GM18907 (cell line): ENCODE measurements at regions not wholly inside any gene's neighbourhood (a gene's known extent, or its start where the extent isn't known, plus 50 kb on each side); places are given as distances from the start of the nearest gene placed in this dataset.

Experiments
- ATAC-seq: cut with Tn5 transposase; IDR thresholded peaks from one replicate; pipeline ENCODE4 v1.9.1; 2021; ENCODE audit warnings: mild to moderate bottlenecking, moderate library complexity; ENCODE audit not compliant: unreplicated experiment

DNA sequence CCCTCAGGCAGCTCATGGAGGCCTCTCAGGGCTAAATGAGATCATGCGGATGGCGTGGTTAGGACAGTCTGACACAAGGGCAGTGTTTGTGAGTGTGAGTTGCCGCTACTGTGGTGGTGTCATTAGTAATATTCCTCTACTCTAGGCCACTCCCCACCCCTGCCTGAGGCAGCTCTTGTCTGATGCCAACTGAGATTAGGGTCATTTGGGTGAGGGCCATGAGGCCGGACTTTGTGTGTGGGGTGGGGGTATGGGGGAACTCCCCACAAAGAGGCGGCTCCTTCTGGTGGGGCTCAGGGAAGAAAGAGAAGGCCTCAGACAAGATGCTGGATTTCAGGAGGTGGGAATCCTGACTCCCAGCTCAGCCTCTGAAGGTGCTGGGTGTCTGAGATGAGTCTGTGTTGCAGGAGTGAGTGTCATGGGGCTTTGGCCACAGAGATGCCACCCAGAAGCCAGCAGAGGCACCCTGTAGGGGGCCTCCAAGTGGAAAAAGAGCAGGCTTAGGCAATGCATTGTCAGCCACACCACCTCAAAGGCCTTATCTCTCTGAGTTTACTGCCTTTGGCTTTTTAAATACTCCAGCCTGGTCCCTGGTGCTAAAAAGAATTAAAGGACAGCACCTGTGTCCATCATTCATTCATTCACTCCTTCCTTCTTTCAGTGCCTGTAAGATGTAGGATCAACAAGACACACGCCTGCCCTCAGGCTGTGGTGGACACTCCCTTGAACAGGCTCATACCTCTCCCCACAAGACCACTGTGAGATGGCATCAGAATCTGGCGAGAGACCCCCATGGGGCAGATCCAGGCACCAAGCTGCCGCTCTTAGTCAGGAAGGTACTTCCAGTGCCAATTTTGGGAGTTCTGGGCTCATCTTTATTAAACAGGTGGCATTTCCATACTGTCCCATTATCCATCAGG, 175.2 kb downstream of the MRPL14 start:
- ATAC-seq, result no peak

- no peak for ATAC-seq
Observed at GRCh38 chr6:43951063-43951755, 176.0 kb downstream of the MRPL14 start.

- no peak for ATAC-seq
Observed at GRCh38 chr6:43950731-43951062, 176.6 kb downstream of the MRPL14 start.

- ATAC-seq, result no peak
Observed at GRCh38 chr6:43950051-43950605, 177.1 kb downstream of the MRPL14 start.

DNA sequence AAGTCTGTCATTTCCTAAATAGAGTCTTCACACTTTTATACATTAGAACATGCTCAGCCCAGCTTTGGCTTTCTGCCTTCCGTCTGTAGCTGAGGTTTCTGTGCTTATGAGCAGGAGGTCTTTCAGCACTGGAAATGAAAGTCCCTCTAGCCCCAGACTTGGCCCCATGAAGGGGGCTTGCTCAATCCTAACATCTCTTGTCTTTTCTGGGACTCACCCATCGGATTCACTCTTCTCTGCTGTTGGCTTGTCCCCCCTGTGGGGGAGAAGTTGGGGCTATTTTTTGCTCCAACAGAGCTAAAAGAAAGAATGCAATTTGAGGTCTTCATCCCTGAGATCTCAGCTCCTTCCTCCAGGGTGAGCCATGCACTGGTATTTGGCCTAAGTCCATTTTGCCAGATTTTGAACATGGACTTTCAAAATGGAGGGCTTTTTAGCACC, 177.7 kb downstream of the MRPL14 start:
- no peak for ATAC-seq

GRCh38 chr6:43948527-43949485, 178.4 kb downstream of the MRPL14 start:
- no peak for ATAC-seq

GRCh38 chr6:43947860-43948259, 177.8 kb downstream of the VEGFA start:
- ATAC-seq, result no peak

GRCh38 chr6:43946641-43947363, 176.8 kb downstream of the VEGFA start:
- no peak for ATAC-seq

GRCh38 chr6:43945768-43946080, 175.7 kb downstream of the VEGFA start:
- no peak for ATAC-seq

GRCh38 chr6:43944908-43945767, 175.1 kb downstream of the VEGFA start:
- no peak for ATAC-seq

DNA sequence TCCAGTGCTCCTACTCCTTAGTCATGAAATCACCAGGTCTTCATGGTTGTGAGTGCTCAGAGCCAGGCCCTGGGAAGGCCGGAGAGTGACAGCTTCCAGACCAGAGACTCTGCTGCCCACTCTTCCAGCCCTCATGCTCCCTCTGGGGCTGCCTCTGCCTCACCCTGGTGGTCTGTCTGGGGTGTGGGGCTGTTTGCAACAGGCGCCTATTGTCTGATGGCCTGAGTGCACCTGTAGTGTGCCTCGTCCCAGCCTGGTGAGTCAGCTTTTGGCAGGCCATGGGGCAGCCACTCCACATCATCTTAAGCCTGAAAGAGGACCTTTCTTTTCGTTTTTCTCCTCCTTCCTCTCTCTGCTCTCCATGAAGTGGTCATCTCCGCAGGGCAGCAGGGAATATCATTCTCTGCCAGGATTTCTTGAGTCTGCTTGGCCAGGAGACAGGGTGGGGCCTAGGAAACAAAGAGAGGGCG, 173.8 kb downstream of the VEGFA start:
- ATAC-seq, result no peak

GRCh38 chr6:43943099-43943766, 173.2 kb downstream of the VEGFA start:
- no peak for ATAC-seq

DNA sequence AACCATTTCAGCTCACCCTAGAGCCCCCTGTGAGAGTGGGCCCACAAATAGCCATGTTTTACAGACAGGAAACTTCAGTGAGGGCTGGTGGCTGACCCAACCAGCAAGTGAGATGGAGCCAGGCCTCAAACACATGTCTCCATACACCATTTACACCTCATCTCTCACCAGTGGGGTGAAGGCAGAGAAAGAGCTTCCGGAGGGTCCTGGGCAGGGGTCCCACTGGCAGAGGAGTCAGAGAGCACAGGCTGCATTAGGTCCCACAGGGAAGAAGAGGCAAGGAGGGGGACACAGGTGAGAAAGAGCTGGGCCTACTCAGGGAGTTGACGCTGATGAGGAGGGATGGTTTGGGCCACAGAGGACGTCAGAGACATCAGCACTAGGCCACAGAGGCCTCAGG, 172.6 kb downstream of the VEGFA start:
- no peak for ATAC-seq

DNA sequence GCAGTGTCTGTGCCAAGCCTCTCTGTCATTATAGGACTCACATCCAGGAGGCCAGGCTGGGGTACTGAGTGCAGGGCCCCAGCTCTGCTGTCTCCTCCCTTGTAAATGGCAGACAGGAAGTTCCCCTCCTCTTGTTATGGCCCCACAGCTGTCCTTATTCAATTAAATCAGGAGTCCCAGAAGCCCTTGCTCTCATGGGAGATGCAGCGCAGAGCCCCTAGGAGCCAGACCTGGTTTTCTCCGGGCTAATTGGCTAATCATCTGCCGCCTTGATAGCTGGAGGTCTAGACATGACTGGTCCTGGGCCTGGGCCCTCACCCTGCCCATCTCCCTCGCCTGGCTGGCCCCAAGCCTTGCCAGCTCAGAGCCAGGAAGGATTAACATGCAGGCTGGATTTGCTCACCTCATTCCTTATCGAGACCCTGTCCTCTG, 172.0 kb downstream of the VEGFA start:
- no peak for ATAC-seq

DNA sequence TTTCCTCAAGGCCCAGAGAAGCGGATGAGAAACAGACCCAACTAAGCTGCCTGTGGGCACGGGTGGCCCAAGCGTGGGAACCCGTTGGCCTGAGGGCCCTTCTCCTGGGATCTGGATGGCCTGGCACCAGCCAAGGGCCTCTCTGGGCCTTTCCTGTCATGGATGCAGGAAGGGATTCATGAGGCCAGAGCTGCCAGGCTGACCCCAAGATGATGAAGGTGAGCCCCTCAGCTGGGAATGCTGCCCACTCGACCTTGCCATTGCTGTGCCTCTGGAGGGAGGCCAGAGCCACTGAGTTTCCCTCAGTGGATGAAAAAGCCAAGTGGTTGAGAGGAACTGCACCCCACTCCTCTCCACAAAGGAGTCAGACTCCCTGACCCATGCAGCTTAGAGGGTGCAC, 171.2 kb downstream of the VEGFA start:
- no peak for ATAC-seq

- ATAC-seq, result no peak
Observed at GRCh38 chr6:43940393-43941087, 170.5 kb downstream of the VEGFA start.

GRCh38 chr6:43940071-43940392, 170.0 kb downstream of the VEGFA start:
- no peak for ATAC-seq
